ENCODE measurements at regions not wholly inside any gene's neighbourhood (a gene's known extent, or its start where the extent isn't known, plus 50 kb on each side); places are given as distances from the start of the nearest gene placed in this dataset.

DNA sequence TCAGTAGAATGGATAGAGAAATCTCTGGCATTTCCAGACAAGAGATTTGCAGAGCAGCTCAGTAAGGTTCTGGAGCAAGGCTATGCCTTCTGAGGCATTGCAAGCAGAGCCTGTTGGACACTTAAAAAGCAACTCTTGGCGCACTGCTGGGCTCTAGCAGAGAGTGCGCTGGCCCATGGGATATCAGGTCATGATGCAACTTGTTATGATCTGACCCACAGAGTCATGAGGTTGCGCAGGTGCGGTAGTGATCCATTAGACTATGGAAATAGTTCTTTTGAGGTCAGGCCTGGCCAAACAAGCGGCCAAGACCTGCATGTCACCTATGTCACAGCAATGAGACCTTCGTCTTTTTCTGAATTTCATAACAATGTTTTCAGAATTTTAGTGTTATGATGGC, 168.6 kb downstream of the TMTC3 start:
- DNase-seq (ENCODE audit: low read depth): no peak

DNA sequence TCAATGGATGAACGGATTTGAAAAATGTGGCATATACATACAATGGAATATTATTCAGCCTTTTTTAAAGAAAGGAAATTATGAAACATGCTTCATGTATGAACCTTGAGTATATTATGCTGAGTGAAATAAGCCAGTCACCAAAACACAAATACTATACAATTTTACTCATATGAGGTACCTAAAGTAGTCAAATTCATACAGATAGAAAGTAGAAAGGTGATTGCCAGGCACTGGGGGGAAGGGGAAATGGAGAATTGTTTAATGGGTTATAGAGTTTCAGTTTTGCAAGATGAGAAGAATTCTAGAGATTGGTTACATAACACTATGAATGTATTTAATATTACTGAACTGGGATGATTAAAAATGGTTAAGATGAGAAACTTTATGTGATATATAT, 171.4 kb downstream of the TMTC3 start:
- no peak for DNase-seq (ENCODE audit: low read depth)

GRCh38 chr12:88314706-88315105, 172.6 kb downstream of the TMTC3 start:
- DNase-seq (ENCODE audit: low read depth): no peak

GRCh38 chr12:88318726-88319125, 176.6 kb downstream of the TMTC3 start:
- DNase-seq (ENCODE audit: low read depth): no peak

DNA sequence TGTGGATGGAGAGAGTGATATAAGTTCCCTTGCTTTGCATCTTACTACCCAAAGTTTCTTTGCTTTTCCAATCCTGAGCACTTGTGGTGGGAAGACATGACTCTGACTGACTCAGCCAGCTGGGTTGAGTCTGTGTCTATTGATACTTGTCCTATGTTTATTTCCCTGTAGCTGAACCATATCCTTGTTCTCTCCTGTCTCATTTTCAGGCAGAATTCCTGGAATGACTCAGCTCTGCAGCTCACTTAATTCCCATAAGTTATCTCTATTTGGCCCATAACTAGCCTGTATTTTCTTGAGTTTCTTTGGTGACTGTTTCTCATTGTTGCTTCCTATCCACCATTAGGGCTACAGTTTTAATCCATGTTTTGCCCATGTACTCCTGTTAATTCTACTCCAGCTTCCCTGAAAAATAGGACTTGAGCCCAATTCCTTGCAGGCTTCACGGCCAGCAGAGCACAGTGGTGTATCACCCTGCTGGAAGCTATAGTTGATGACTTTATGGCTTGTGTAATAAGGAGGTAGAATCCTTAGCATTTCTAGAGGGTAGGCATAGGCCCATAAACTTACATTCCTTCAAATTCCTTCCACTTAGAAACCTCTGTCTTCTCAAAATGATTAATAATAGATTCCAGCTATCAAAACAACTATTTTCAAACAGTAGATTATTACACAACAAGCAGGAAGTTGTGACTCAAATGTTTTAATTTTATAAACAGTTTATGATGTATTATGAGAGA, 183.1 kb downstream of the TMTC3 start:
- DNase-seq (ENCODE audit: low read depth): no peak

DNA sequence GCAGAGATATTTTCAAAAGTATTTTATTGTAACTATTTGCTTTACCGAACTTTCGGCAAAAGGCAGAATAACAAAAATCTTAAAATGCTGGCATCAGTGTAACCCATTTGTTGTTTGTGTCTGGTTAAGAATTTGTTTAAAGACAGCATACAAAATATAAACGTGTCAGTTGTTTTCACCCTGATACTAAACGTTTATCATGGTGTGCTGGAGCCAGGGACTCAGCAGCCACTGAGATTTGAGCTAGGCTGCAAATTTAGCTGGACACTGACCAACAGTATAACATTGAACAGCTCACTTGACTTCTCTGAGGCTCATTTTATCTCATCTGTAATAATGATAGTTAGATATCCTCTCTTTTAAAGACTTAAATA, 183.7 kb downstream of the TMTC3 start:
- no peak for DNase-seq (ENCODE audit: low read depth)

DNA sequence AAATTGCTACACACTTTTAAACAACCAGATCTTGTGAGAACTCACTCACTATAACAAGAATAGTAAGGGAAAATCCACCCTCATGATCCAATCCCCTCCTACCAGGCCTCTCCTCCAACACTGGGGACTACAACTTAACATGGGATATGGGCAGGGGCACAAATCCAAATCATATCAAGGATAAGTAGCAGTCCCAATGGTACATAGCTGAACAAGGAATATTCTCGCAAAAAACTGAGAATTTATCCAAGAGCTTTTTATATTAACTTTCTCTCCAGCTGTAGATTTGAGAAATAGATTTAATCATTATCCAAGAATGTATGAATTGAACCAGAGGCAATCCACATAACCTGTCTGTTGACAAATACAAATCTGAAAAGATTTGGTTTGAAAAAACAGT, 185.2 kb downstream of the TMTC3 start:
- DNase-seq (ENCODE audit: low read depth): no peak

DNA sequence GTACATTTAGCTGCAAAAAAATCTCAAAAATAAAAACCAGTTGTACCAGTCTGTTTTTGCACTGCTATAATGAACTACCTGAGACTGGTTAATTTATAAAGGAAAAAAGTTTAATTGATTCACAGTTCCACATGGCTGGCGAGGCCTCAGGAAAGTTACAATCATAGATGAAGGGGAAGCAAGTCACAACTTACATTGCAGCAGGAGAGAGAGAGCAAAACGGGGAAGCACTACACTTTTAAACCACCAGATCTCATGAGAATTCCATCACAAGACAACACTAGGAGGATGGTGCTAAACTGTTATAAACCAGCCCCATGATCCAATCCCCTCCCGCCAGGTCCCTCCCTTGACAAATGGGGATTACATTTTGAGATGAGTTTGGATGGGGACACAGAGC, 186.0 kb downstream of the TMTC3 start:
- no peak for DNase-seq (ENCODE audit: low read depth)

DNA sequence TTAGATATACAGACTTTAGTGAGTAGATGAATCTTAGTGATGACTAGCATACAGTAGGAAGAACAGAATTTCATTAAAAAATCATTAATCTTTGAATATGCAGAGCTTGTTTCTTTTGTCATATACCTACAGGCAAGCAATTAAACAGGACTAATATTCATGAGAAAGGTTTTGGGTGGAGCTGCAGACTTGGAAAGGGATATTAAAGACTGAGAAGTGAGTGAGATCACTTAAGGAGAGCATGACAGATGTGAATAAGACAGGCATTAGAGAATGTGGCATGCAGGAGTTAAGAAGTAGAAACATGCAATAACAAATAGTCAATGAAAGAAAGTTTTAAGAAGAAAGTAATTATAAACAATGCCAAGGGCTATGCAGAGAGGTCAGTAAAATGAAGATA, 187.7 kb downstream of the TMTC3 start:
- DNase-seq (ENCODE audit: low read depth): no peak

DNA sequence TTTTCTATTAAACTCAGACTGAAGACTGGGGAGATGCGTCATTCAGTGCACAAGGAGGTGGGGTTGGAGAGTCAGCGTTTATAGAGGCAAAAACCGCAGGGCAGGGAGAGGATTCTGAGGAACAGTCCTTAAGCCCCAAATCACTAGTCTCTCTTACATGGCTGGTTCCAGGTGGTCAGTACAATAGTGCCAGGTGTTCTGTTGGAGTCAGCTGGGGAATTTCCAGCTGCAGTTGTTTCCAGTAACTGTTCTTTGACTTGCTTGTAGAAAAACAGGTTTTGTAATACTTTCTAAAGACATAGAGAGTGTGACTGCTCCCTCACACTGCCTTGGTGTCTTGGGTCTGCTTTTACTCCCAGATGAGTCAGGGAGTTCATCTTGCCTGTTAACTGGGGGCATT, 192.2 kb downstream of the TMTC3 start:
- no peak for DNase-seq (ENCODE audit: low read depth)

- no peak for DNase-seq (ENCODE audit: low read depth)
Observed at GRCh38 chr12:88336076-88336739, 194.1 kb downstream of the TMTC3 start.

GRCh38 chr12:88338486-88338885, 196.4 kb downstream of the TMTC3 start:
- DNase-seq (ENCODE audit: low read depth): no peak

DNA sequence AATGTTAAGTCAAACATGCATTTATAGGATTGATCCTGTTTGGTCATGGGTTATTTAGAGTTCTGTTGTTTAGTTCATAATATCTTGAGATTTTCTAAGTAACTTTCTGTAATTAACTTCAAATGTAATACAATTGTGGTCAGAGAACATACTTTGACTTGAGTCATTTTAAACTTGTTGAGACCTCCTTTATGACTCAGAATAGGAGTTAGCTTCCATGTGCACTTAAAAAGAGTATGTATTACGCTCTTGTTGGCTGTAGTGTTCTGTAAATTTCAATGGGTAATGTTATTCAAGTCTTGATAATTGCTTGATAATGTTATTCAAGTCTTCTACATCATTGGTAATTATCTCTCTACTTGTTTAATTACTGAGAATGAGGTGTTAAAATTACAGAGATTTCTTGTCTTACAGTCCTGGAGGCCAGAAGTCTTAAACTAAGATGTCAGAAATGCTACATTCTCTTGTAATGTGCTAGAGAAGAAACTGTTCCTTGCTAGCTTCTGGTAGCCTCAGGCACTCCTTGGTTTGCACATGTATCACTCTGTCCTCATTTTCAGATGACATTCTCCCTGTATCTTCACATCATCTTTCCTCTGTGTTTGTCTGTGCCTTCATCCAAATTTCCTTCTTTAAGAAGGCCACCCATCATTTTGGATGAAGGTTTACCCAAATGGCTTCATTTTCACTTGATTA, 197.3 kb downstream of the TMTC3 start:
- DNase-seq (ENCODE audit: low read depth): no peak

GRCh38 chr12:88339966-88340365, 197.9 kb downstream of the TMTC3 start:
- DNase-seq (ENCODE audit: low read depth): no peak

GRCh38 chr12:88342251-88342806, 200.2 kb downstream of the TMTC3 start:
- DNase-seq (ENCODE audit: low read depth): no peak

DNA sequence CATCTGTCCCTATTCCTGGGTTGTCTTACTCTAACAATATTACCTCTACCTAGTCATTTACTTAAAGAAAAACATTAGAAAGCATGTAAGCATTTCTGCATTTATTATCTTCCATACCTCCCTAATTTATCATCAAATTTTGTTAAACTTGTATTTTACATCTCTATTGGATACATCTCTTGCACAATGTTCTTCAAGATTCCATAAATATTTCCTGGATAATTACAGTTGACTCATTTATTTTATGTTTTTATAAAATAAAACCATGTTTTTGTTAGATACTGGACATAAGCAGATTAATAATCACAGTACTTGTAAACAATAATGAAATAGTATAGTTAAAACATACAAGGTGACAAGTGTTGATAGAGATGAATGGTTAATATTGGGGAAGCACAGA, 209.0 kb downstream of the TMTC3 start:
- no peak for DNase-seq (ENCODE audit: low read depth)

GRCh38 chr12:88354691-88355090, 212.6 kb downstream of the TMTC3 start:
- DNase-seq (ENCODE audit: low read depth): no peak

GRCh38 chr12:88360343-88360742, 218.2 kb downstream of the TMTC3 start:
- no peak for DNase-seq (ENCODE audit: low read depth)

GRCh38 chr12:88361493-88361892, 218.8 kb downstream of the KITLG start:
- DNase-seq (ENCODE audit: low read depth): no peak

DNA sequence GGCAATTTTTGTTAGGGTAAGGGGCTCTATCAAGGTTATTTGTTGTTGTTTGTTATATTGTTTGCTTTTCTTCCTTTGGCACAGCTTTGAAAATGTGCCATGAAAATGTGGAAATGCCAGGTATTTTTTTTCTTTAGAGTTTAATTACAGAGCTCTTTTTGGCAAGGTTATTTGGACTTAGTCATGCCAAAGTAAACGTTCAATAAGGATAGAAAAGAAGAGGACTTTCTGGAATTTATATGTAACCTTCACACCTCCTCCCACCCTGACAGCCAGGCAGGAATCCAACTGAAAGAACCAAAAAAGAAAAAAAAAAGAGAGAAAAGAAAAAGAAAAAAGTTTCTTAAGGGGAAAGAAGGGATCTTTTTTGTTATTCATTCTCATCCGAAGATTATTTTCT, 217.8 kb downstream of the KITLG start:
- no peak for DNase-seq (ENCODE audit: low read depth)

DNA sequence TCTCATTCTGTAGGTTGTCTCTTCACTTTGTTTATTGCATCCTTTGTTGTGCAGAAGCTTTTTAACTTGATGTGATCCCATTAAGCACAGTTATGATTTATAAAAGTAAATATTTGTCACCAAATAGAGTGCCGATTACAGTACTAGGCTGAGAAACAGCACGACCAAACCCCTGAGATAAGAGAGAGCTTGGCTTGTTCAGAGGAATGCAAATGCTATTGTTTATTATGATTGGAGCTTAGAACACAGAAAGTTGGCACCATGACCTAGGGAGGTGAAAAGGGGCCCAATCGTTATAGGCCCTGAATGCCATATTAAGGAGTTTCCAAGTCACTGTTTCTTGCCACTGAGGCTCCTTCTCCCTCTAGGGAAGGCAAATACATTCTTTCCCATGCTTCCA, 214.9 kb downstream of the KITLG start:
- no peak for DNase-seq (ENCODE audit: low read depth)

DNA sequence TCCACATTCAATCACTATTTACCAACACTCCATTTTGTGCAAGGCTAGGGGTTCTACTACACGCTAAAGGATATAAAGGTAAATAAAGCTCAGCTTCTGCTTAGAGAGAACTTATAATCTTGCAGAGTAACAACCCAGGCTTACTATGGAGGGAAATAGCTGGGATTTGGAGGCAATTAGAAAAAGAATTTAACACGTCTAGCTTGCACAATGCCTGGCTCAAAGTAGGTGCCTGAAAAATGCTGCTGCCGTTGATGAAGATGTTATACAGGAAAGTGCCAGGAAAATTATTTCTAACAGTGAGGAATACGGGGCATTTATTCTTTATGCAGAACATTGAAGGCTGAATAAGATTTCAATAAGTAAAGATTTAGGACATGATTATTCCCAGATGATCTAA, 214.2 kb downstream of the KITLG start:
- DNase-seq (ENCODE audit: low read depth): no peak

- DNase-seq (ENCODE audit: low read depth): no peak
Observed at GRCh38 chr12:88367231-88367630, 213.0 kb downstream of the KITLG start.

Data from activated T-helper 9 cell treated with anti-CD3 and anti-CD28 coated beads, Interleukin-2, amount 50 U/mL, for 16 hours (primary cell).